Endothelial cell of hepatic sinusoid (primary cell): ENCODE measurements at regions not wholly inside any gene's neighbourhood (a gene's known extent, or its start where the extent isn't known, plus 50 kb on each side); places are given as distances from the start of the nearest gene placed in this dataset.
"Not testable (repeated sequence)": the region's sequence is repeated elsewhere in the genome, so short reads cannot be mapped to it uniquely, and the experiment has no call there.

Experiments used
- in situ Hi-C: cut with HindIII; loops from 2 replicates; pipeline ENCODE4 v1.10.0; 2017; ENCODE audit warnings: low sequenced_read_pairs

DNA sequence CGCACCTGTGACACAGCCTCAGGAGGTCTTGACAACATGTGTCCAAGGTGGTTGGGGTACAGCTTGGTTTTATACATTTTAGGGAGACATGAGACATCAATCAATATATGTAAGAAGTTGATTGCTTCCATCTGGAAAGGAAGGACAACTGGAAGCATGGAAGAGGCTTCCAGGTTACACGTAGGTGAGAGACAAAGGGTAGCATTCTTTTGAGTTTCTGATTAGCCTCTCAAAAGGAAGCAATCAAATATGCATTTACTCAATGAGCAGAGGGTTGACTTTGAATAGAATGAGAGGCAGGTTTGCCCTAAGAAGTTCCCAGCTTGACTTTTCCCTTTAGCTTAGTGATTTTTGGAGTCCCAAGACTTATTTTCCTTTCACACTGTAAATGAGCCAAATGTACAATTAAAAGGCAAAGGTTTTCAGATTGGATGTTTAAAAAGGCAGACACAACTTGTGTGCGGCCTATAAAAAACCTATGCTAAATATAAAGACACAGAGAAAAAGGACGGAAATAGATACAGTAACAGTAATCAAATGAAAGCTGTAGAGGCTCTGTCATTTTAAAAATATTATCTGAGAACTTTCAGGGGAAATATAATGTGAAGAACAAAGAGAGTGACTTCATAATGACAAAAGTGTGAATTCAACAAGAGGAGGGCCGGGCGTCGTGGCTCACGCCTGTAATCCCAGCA is 65.7 kb upstream of the LANCL2 start:
- in situ Hi-C loops, result no loop called here

- in situ Hi-C loops, result no loop called here
These were observed 61.9 kb upstream of the LANCL2 start for GRCh38 chr7:55303220-55303619.

DNA sequence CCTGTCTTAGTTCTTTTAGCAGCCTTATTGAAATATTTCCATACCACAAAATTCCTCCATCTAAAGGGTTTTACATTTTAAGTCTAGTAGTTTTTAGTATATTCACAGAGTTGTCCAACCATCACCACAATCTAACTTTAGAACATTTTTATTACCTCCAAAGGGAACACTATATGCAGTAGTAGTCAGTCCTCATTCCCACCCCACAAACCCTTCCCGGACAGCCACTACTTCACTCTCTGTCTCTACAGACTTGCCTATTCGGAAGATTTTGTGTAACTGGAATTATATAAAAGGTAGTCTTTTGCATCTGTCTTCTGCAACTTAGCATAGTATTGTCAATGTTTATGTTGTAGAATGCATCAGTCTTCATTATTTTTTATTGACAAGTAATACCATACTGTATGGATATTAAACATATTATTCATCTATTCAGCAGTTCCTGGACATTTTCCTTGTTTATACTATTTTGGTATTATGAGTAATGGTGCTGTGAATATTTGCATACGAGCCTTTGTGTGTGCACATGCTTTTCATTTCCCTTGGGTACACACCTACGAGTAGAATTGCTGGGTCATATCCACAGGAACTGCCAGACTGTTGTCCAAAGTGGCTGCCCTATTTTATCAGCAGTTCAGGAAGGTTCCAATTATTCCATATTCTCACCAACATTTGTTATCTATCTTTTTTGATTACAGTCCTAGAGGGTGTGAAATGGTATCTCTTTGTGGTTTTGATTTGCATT is 60.9 kb upstream of the LANCL2 start:
- in situ Hi-C loops, result no loop called here

DNA sequence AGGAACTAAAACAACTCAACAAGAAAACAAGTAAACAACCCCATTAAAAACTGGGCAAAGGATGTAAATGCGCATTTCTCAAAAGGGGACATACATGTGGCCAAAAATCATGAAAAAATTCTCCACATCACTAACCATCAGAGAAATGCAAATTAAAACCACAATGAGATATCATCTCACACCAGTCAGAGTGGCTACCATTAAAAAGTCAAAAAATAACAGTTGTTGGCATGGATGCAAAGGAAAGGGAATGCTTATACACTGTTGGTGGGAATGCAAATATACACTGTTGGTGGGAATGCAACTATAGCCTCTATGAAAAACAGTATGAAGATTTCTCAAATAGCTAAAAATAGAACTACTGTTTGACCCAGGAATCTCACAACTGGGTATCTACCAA is 60.0 kb upstream of the LANCL2 start:
- in situ Hi-C loops, result no loop called here

DNA sequence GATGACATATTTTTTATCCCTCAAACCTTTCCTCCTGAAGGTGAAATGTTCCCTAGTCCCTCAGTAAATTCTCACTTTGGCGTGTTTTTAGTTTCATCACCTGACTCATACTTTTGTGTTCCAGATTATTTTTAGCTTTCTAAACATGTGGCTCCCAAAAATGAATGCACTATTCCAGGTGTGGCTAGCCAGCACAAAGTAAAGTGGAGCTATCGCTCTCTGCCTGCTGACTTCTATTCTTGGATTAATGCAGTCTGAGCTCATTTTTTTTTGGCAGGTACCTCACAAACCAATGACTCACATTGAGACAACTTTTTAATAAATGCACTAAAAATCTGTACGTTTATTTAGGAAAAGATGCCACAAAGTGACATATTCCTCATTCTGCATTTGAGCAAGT is 58.8 kb upstream of the LANCL2 start:
- in situ Hi-C loops, result no loop called here

DNA sequence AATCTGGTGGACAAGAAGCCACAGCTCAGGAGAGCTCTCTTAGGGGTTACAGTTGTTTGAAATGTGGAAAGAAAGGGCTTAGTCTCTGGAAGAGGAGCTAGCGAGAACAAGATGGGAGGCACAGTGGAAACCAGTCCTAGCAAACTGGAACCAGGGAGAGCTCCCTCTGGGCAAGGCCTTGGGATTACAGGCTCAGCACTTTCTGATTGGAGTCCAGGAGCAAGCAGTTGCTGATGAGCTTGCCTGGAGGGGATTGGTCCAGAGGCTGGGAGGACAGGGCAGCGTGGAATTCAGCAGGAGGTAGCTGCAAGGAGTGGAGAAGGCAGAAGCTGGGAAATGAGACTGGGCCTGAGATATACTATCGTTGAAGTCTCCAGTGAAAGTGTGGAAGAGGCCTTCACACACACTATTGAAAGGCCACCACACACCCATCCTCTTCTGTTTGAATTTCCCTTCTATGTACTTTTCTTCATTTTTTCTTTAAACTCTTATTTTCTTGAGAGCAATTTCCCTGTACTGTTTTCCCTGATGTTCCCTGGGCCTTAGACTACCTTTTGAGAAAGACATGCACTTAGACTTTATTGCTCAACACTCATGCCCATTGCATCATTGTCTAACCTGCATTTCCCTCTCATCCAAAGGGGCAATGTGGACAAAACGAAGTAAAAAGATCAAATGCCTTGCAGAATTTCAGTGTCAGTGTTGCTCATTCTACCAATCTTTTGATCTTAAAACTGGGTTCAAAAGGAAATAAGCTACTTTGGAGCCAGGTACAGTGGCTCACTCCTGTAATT is 57.8 kb upstream of the LANCL2 start:
- in situ Hi-C loops, result no loop called here

- in situ Hi-C loops, result no loop called here
These were observed 56.8 kb upstream of the LANCL2 start for GRCh38 chr7:55308186-55308929.

DNA sequence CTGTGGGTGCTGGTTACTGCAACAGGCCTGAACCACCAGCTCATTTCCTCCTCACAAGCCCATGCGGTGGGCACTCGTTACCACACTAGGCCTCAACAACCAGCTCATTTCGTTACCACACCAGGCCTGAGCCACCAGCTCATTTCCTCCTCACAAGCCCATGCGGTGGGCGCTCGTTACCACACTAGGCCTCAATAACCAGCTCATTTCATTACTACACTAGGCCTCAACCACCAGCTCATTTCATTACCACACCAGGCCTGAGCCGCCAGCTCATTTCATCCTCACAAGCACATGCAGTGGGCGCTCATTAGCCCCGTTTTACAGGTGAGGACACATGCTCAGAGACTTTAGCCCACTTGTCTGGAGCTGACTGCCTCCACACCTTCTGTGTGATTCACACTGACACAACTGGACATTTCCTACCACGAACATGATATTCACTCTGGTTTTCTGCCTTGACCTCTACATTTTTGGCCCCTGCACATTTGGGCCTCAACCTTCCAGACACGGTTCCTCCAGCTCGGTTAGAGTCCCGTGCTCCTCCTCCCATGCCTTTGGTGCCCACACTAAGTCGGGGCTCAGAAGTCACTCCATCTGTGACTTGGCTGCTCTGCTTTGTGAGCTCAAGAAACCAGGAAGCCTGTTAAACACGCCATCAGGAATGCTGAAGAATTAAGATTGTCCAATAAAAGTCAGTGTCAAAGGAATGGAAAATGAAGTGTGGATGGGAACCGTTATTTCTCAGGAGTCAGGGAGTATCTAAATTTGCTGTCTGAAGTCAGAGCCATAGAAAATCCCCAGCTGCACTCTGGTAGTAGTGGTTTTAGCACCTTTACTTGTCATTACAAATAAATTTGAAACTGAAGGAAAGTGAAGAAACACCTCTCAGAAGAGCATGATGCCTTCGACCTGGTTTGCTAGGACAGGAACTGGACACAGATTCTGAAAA is 55.8 kb upstream of the LANCL2 start:
- in situ Hi-C loops, result no loop called here

DNA sequence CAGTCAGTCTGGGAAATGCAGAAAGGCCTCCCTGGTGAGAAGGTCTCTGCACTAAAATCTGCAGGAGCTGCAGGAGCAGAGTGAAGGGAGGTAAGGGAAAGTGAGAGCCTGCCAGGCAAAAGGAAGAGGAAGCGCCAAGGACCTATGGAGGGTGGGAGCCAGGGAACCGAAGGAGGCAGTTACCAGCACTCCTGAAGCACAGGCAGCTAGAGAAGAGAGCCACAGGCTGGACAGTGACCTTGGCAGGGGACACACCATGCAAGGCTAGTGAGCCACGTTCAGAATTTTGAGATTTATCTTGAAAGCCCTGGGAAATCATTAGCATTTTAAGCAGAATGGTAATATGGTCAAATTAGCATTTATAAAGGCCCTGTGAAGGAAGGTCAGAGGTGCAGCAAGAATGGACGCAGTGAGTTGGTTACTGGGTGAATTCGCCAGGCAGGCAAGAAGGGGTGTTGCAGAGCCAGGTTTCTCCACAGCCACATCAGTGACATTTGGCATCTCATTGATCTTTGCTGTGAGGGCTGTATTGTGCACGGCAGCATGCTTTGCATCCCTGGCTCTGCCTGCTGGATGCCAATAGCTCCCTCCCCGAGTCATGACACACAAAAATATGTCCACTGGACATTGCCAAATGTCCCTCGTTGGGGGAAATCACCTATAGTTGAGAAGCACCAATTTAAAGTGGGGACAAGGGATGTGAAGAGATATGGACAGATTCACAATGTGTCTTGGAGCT is 54.7 kb upstream of the LANCL2 start:
- in situ Hi-C loops, result no loop called here

DNA sequence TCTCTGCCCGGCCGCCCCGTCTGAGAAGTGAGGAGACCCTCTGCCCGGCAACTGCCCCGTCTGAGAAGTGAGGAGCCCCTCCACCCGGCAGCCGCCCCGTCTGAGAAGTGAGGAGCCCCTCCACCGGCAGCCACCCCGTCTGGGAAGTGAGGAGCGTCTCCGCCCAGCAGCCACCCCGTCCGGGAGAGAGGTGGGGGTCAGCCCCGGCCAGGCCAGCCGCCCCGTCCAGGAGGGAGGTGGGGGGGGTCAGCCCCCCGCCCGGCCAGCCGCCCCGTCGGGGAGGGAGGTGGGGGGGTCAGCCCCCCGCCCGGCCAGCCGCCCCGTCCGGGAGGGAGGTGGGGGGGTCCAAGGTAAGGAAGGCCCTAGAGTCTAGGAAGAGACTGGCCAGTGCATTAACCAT is 53.2 kb upstream of the LANCL2 start:
- in situ Hi-C loops, result not testable (repeated sequence)

DNA sequence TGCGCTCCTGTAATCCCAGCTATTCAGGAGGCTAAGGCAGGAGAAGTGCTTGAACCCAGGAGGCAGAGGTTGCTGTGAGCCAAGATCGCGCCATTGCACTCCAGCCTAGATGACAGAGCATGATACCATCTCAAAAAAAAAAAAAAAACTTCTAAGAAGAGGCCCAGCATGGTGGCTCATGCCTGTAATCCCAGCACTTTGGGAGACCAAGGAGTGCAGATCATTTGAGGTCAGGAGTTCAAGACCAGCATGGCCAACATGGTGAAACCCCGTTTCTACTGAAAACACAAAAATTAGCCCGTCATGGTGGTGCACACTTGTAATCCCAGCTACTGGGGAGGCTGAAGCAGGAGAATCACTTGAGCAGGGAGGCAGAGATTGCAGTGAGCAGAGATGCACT is 51.5 kb upstream of the LANCL2 start:
- in situ Hi-C loops, result not testable (repeated sequence)

DNA sequence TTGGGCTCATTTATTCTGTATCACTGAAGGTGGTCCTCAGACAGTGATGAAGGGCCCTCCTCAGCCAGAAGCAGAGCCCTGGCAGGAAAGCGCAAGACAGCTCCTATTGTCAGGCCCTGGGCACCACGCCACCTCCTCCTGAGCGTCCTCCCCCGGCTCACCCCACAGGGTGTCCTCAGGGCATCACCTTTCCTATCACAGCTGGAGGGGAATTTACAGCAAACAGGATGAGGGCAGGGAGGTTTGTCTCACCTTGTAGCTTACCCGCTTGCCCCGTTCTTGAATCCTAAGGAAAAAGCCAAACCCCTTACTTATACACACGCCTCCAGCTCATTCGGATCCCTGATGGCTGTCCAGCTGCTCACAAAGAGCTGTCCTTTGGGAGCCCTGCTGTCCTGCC is 50.2 kb upstream of the LANCL2 start:
- in situ Hi-C loops, result no loop called here
